IMR-90 (cell line): ENCODE measurements at regions not wholly inside any gene's neighbourhood (a gene's known extent, or its start where the extent isn't known, plus 50 kb on each side); places are given as distances from the start of the nearest gene placed in this dataset.

Experiments
- ATAC-seq: fragments of 200-7000 bp; cut with Tn5 transposase; 2 replicates; pipeline ENCODE4 v1.9.1; 2020; ENCODE audit warnings: low read depth, mild to moderate bottlenecking, moderate library complexity
- BruUV-seq: library from RNA; stranded (reverse); fragments of 400-500 nt; replicated peaks from 2 replicates; lab custom pipeline; 2021; lab: Mats Ljungman, UMichigan
- CTCF ChIA-PET: fragments of 300-600 bp; formaldehyde crosslinking; extraction: SDS; loops from one replicate; lab custom pipeline; 2021; ENCODE audit warnings: antibody characterized with exemption; lab: Yijun Ruan, JAX
- POLR2A ChIA-PET: fragments of 300-600 bp; sonication (Branson Sonifier 250); formaldehyde crosslinking; loops from one replicate; lab custom pipeline; 2022; ENCODE audit warnings: antibody characterized with exemption; ENCODE audit not compliant: unreplicated experiment; lab: Charles Lee
- DNase-seq: peaks from one replicate; pipeline ENCODE4 v3.0.0; 2013
- H2AFZ ChIP-seq: replicated peaks from 2 replicates; pipeline ENCODE3; 2013; ENCODE audit warnings: low read length, mild to moderate bottlenecking; ENCODE audit not compliant: poor library complexity
- H2AK5ac ChIP-seq: 2 replicates; pipeline ENCODE4 v1.6.1; 2013; ENCODE audit warnings: low read depth, low read length, inconsistent platforms
- H2AK9ac ChIP-seq: replicated peaks from 2 replicates; pipeline ENCODE3; 2013; ENCODE audit warnings: mild to moderate bottlenecking, low read depth, low read length, moderate library complexity; ENCODE audit not compliant: poor library complexity
- H2BK120ac ChIP-seq: 2 replicates; pipeline ENCODE4 v1.6.1; 2013; ENCODE audit warnings: low read depth, low read length, inconsistent platforms
- H2BK15ac ChIP-seq: 3 replicates; pipeline ENCODE4 v1.6.1; 2013; ENCODE audit warnings: low read depth, low read length, inconsistent platforms
- H2BK20ac ChIP-seq: 2 replicates; pipeline ENCODE4 v1.6.1; 2013; ENCODE audit warnings: low read depth, mild to moderate bottlenecking, inconsistent platforms, low read length, moderate library complexity
- H2BK5ac ChIP-seq: 2 replicates; pipeline ENCODE4 v1.6.1; 2013; ENCODE audit warnings: mild to moderate bottlenecking, low read depth, low read length, inconsistent platforms; ENCODE audit not compliant: poor library complexity, severe bottlenecking
- H3K14ac ChIP-seq: replicated peaks from 2 replicates; pipeline ENCODE4 v1.6.1; 2013; ENCODE audit warnings: low read depth, low read length, inconsistent platforms
- H3K18ac ChIP-seq: 2 replicates; pipeline ENCODE4 v1.6.1; 2013; ENCODE audit warnings: low read depth, low read length, control low read depth
- H3K23ac ChIP-seq: 2 replicates; pipeline ENCODE4 v1.6.1; 2013; ENCODE audit warnings: low read depth, low read length, inconsistent platforms
- H3K27ac ChIP-seq: 2 replicates; pipeline ENCODE4 v1.5.1; 2013; ENCODE audit warnings: mild to moderate bottlenecking, control low read depth, low read length; ENCODE audit not compliant: insufficient read depth
- H3K27me3 ChIP-seq: 2 replicates; pipeline ENCODE4 v1.6.1; 2013; ENCODE audit warnings: low read length; ENCODE audit not compliant: control insufficient read depth, insufficient read depth
- H3K36me3 ChIP-seq: 2 replicates; pipeline ENCODE4 v1.6.1; 2013; ENCODE audit warnings: low read length, mixed read lengths; ENCODE audit not compliant: control insufficient read depth, insufficient read depth
- H3K4ac ChIP-seq: 2 replicates; pipeline ENCODE4 v1.6.1; 2013; ENCODE audit warnings: low read depth, low read length, inconsistent platforms
- H3K4me1 ChIP-seq: 2 replicates; pipeline ENCODE4 v1.6.1; 2013; ENCODE audit warnings: low read length, mixed read lengths; ENCODE audit not compliant: control insufficient read depth, insufficient read depth
- H3K4me2 ChIP-seq: 2 replicates; pipeline ENCODE4 v1.6.1; 2013; ENCODE audit warnings: low read depth, mild to moderate bottlenecking, control low read depth, low read length, moderate library complexity
- H3K4me3 ChIP-seq: 2 replicates; pipeline ENCODE4 v1.5.1; 2013; ENCODE audit warnings: low read depth, mild to moderate bottlenecking, control low read depth, low read length, moderate library complexity; ENCODE audit not compliant: insufficient read depth
- H3K56ac ChIP-seq: 2 replicates; pipeline ENCODE4 v1.6.1; 2013; ENCODE audit warnings: low read length, inconsistent platforms; ENCODE audit not compliant: insufficient read depth; ENCODE audit errors: extremely low read depth
- H3K79me1 ChIP-seq, 2 experiments: 2 replicates each; pipeline ENCODE4 v1.6.1; 2013; ENCODE audit warnings: low read length in 2 of 2, inconsistent platforms in 1 of 2, low read depth in 1 of 2
- H3K9ac ChIP-seq: 2 replicates; pipeline ENCODE4 v1.6.1; 2013; ENCODE audit warnings: low read depth, low read length, control low read depth
- H3K9me1 ChIP-seq: 2 replicates; pipeline ENCODE4 v1.6.1; 2013; ENCODE audit warnings: low read length, inconsistent platforms; ENCODE audit not compliant: insufficient read depth
- H3K9me3 ChIP-seq: 2 replicates; pipeline ENCODE4 v1.6.1; 2013; ENCODE audit warnings: low read length; ENCODE audit not compliant: control insufficient read depth, insufficient read depth
- H4K20me1 ChIP-seq: 2 replicates; pipeline ENCODE4 v1.6.1; 2013; ENCODE audit warnings: low read length, inconsistent platforms; ENCODE audit not compliant: insufficient read depth
- H4K5ac ChIP-seq: 2 replicates; pipeline ENCODE4 v1.6.1; 2013; ENCODE audit warnings: mild to moderate bottlenecking, low read depth, low read length, control low read depth
- H4K8ac ChIP-seq, 2 experiments: 2 replicates each; pipeline ENCODE4 v1.6.1; 2013; ENCODE audit warnings: low read depth in 2 of 2, low read length in 2 of 2, control low read depth in 1 of 2, inconsistent platforms in 1 of 2
- H4K91ac ChIP-seq: 2 replicates; pipeline ENCODE4 v1.6.1; 2013; ENCODE audit warnings: low read depth, low read length, inconsistent platforms; ENCODE audit not compliant: insufficient read depth
- BHLHE40 ChIP-seq: fragments of 150-350 bp; IDR thresholded peaks from 2 replicates; pipeline ENCODE4 v1.6.1; 2016; ENCODE audit warnings: mild to moderate bottlenecking, low read depth, low read length
- CEBPB ChIP-seq: IDR thresholded peaks from 2 replicates; pipeline ENCODE4 v1.6.1; 2012; ENCODE audit warnings: low read depth, low read length, improper control_type of control experiment
- MXI1 ChIP-seq: IDR thresholded peaks from 2 replicates; pipeline ENCODE4 v1.6.1; 2012; ENCODE audit warnings: low read depth, mild to moderate bottlenecking, low read length, moderate library complexity, borderline replicate concordance
- SMC3 ChIP-seq: fragments of 150-350 bp; IDR thresholded peaks from 2 replicates; pipeline ENCODE4 v1.6.1; 2016; ENCODE audit warnings: low read depth, mild to moderate bottlenecking, antibody characterized with exemption, low read length, moderate library complexity
- WGBS, 2 experiments: methylation state at CpG; one replicate each; pipeline versions ENCODE4 v1.1.5 to v1.1.7; 2013; ENCODE audit warnings: missing lambda C conversion rate in 2 of 2; ENCODE audit not compliant: insufficient read length in 1 of 2; ENCODE audit errors: extremely low coverage in 2 of 2; 5-methylcytosine and 5-hydroxymethylcytosine counted together
- dilution Hi-C: fragments of 300-500 bp; cut with HindIII; formaldehyde crosslinking; loops from one replicate; pipeline ENCODE4 v1.14.3; 2018; ENCODE audit warnings: low sequenced_read_pairs; ENCODE audit not compliant: unreplicated experiment
- in situ Hi-C: fragments of 300-500 bp; cut with MboI; formaldehyde crosslinking; loops from 3 replicates; pipeline ENCODE4 v1.14.3; 2019; ENCODE audit warnings: low sequenced_read_pairs, inconsistent platforms, mixed read lengths
- intact Hi-C: fragments of 100-400 bp; cut with micrococcal nuclease; formaldehyde crosslinking; loops from 2 replicates; pipeline ENCODE4 v1.10.0; 2022

- no peak overlapping the region for H3K4me2 ChIP-seq
- BruUV-seq: no TSS peak
- DNase-seq (no peak), ATAC-seq (no peak)
- no peaks in the 10 kb centered on the region for H3K36me3 ChIP-seq
- H3K9me3 ChIP-seq: no peaks in the 10 kb centered on the region
- ChIA-PET POLR2A (no interaction called here), CTCF (no interaction called here)
- H3K18ac ChIP-seq: no peak overlapping the region
- H3K9ac ChIP-seq: no peak overlapping the region
- H3K4ac ChIP-seq: no peak overlapping the region
- no peak overlapping the region for H3K56ac ChIP-seq
- dilution Hi-C loops: no loop called here
- no peak overlapping the region for H2AK5ac ChIP-seq
- no peak overlapping the region for H4K8ac ChIP-seq
- H3K79me1 ChIP-seq: no peaks in the 10 kb centered on the region
- H3K27ac ChIP-seq: no peak overlapping the region
- no peak overlapping the region for H4K5ac ChIP-seq
- WGBS, 2 experiments: no CpG with 5 or more reads among the region's 4 CpGs
- H2BK20ac ChIP-seq: no peak overlapping the region
- TF ChIP-seq BHLHE40: no peak
- no peak for TF ChIP-seq CEBPB
- no peak for TF ChIP-seq SMC3
- TF ChIP-seq MXI1: no peak
- no peak overlapping the region for H4K91ac ChIP-seq
- no peak overlapping the region for H3K14ac ChIP-seq
- no peak overlapping the region for H2BK15ac ChIP-seq
- H3K23ac ChIP-seq: no peak overlapping the region
- H2BK120ac ChIP-seq: no peak overlapping the region
- H3K4me3 ChIP-seq: no peak overlapping the region
- no peak overlapping the region for H2AK9ac ChIP-seq
- no peak overlapping the region for H2AFZ ChIP-seq
- H4K20me1 ChIP-seq: no peaks in the 10 kb centered on the region
- H3K27me3 ChIP-seq: no peaks in the 10 kb centered on the region
- no peaks in the 10 kb centered on the region for H3K9me1 ChIP-seq
- intact Hi-C loops: no loop called here
- in situ Hi-C loops: no loop called here
- H3K4me1 ChIP-seq: no peaks in the 10 kb centered on the region
- H2BK5ac ChIP-seq: no peak overlapping the region
These were observed 368.3 kb upstream of the AZI2 start for GRCh38 chr3:28716939-28717338.
